H9 (cell line): ENCODE measurements at regions not wholly inside any gene's neighbourhood (a gene's known extent, or its start where the extent isn't known, plus 50 kb on each side); places are given as distances from the start of the nearest gene placed in this dataset.

Source experiments
- DNase-seq: peaks from one replicate; pipeline ENCODE4 v3.0.0-alpha.2; 2017
- H2AFZ ChIP-seq: one replicate; pipeline ENCODE4 v1.6.1; 2013; ENCODE audit warnings: mild to moderate bottlenecking, low read length, control low read depth, moderate library complexity
- H2AK5ac ChIP-seq: 2 replicates; pipeline ENCODE4 v1.6.1; 2013; ENCODE audit warnings: low read length, control low read depth, mixed read lengths; ENCODE audit not compliant: insufficient read length
- H2BK120ac ChIP-seq: one replicate; pipeline ENCODE4 v1.6.1; 2013; ENCODE audit warnings: low read depth, mild to moderate bottlenecking, low read length, control low read depth, inconsistent platforms; ENCODE audit not compliant: poor library complexity, severe bottlenecking
- H2BK12ac ChIP-seq: 2 replicates; pipeline ENCODE4 v1.6.1; 2013; ENCODE audit warnings: low read length, control low read depth, mixed read lengths, low read depth; ENCODE audit not compliant: insufficient read length
- H2BK15ac ChIP-seq: 2 replicates; pipeline ENCODE4 v1.6.1; 2013; ENCODE audit warnings: low read depth, low read length, control low read depth
- H2BK20ac ChIP-seq: one replicate; pipeline ENCODE4 v1.6.1; 2013; ENCODE audit warnings: low read depth, mild to moderate bottlenecking, low read length, control low read depth, inconsistent platforms; ENCODE audit not compliant: poor library complexity, severe bottlenecking
- H2BK5ac ChIP-seq: 2 replicates; pipeline ENCODE4 v1.6.1; 2013; ENCODE audit warnings: low read length, control low read depth, mixed read lengths; ENCODE audit not compliant: insufficient read length
- H3K14ac ChIP-seq: 2 replicates; pipeline ENCODE4 v1.6.1; 2013; ENCODE audit warnings: low read length, control low read depth; ENCODE audit not compliant: insufficient read depth
- H3K18ac ChIP-seq: 2 replicates; pipeline ENCODE4 v1.6.1; 2013; ENCODE audit warnings: low read depth, mild to moderate bottlenecking, mixed read lengths, low read length, control low read depth; ENCODE audit not compliant: insufficient read length
- H3K23ac ChIP-seq: 2 replicates; pipeline ENCODE4 v1.6.1; 2013; ENCODE audit warnings: low read length, control low read depth, mixed read lengths, low read depth; ENCODE audit not compliant: insufficient read length
- H3K23me2 ChIP-seq: 2 replicates; pipeline ENCODE4 v1.6.1; 2013; ENCODE audit warnings: low read depth, mild to moderate bottlenecking, mixed read lengths, low read length, control low read depth; ENCODE audit not compliant: insufficient read length, poor library complexity, severe bottlenecking
- H3K27ac ChIP-seq: 2 replicates; pipeline ENCODE4 v1.5.1; 2013; ENCODE audit warnings: low read length, control low read depth, mixed read lengths, low read depth; ENCODE audit not compliant: insufficient read length
- H3K27me3 ChIP-seq: 2 replicates; pipeline ENCODE4 v1.6.1; 2013; ENCODE audit warnings: low read length, control low read depth, inconsistent platforms; ENCODE audit not compliant: insufficient read depth
- H3K4ac ChIP-seq: 2 replicates; pipeline ENCODE4 v1.6.1; 2013; ENCODE audit warnings: low read depth, mild to moderate bottlenecking, control low read depth, inconsistent platforms, low read length, moderate library complexity
- H3K4me1 ChIP-seq: 2 replicates; pipeline ENCODE4 v1.6.1; 2013; ENCODE audit warnings: low read length, control low read depth, inconsistent platforms; ENCODE audit not compliant: insufficient read depth
- H3K4me2 ChIP-seq: 2 replicates; pipeline ENCODE4 v1.6.1; 2013; ENCODE audit warnings: low read length, control low read depth, mixed read lengths; ENCODE audit not compliant: insufficient read length, insufficient read depth
- H3K56ac ChIP-seq: 2 replicates; pipeline ENCODE4 v1.6.1; 2013; ENCODE audit warnings: low read depth, mild to moderate bottlenecking, mixed read lengths, low read length, control low read depth; ENCODE audit not compliant: insufficient read length
- H3K79me1 ChIP-seq: 2 replicates; pipeline ENCODE4 v1.6.1; 2013; ENCODE audit warnings: low read depth, mild to moderate bottlenecking, moderate library complexity, low read length, control low read depth, inconsistent platforms; ENCODE audit not compliant: insufficient read depth, poor library complexity, severe bottlenecking
- H3K79me2 ChIP-seq: 2 replicates; pipeline ENCODE4 v1.6.1; 2013; ENCODE audit warnings: low read length, control low read depth, inconsistent platforms; ENCODE audit not compliant: insufficient read depth
- H3K9ac ChIP-seq: 2 replicates; pipeline ENCODE4 v1.6.1; 2013; ENCODE audit warnings: low read length, control low read depth, mixed read lengths; ENCODE audit not compliant: insufficient read length; ENCODE audit errors: extremely low read depth
- H3K9me3 ChIP-seq: one replicate; pipeline ENCODE4 v1.6.1; 2013; ENCODE audit warnings: low read depth, low read length, inconsistent platforms; ENCODE audit not compliant: control insufficient read depth
- H3T11ph ChIP-seq: one replicate; pipeline ENCODE4 v1.6.1; 2013; ENCODE audit warnings: mild to moderate bottlenecking, low read length, control low read depth, inconsistent platforms
- H4K20me1 ChIP-seq: one replicate; pipeline ENCODE4 v1.6.1; 2013; ENCODE audit not compliant: control insufficient read depth, insufficient read length, insufficient read depth
- H4K5ac ChIP-seq: 2 replicates; pipeline ENCODE4 v1.6.1; 2013; ENCODE audit warnings: low read depth, mild to moderate bottlenecking, mixed read lengths, low read length, control low read depth; ENCODE audit not compliant: insufficient read length
- H4K8ac ChIP-seq: replicated peaks from 2 replicates; pipeline ENCODE4 v1.6.1; 2013; ENCODE audit warnings: low read length, control low read depth, mixed read lengths, low read depth; ENCODE audit not compliant: insufficient read length
- H4K91ac ChIP-seq: 2 replicates; pipeline ENCODE4 v1.6.1; 2013; ENCODE audit warnings: low read depth, mild to moderate bottlenecking, moderate library complexity, mixed read lengths, low read length, control low read depth; ENCODE audit not compliant: insufficient read length
- H3K27ac Mint-ChIP-seq, 3 experiments: 2 replicates in 2 of 3; 3 replicates in 1 of 3; pipeline ENCODE4 v1.8.0; 2020 to 2021; ENCODE audit warnings: mixed read lengths in 3 of 3, mild to moderate bottlenecking in 1 of 3, moderate library complexity in 1 of 3
- H3K27me3 Mint-ChIP-seq: 2 replicates; pipeline ENCODE4 v1.8.0; 2021; ENCODE audit warnings: low read depth, mild to moderate bottlenecking, moderate library complexity, mixed read lengths
- H3K36me3 Mint-ChIP-seq, 3 experiments: 2 replicates in 2 of 3; 3 replicates in 1 of 3; pipeline ENCODE4 v1.8.0; 2020 to 2021; ENCODE audit warnings: low read depth in 3 of 3, mixed read lengths in 3 of 3; ENCODE audit not compliant: insufficient read depth in 1 of 3
- H3K4me1 Mint-ChIP-seq, 2 experiments: 2 replicates each; pipeline ENCODE4 v1.8.0; 2020; ENCODE audit warnings: mixed read lengths in 2 of 2
- H3K4me3 Mint-ChIP-seq, 2 experiments: 2 replicates in 1 of 2; 3 replicates in 1 of 2; pipeline ENCODE4 v1.8.0; 2020 to 2021; ENCODE audit warnings: mild to moderate bottlenecking in 2 of 2, mixed read lengths in 2 of 2, moderate library complexity in 1 of 2
- H3K9me3 Mint-ChIP-seq, 2 experiments: 2 replicates in 1 of 2; 3 replicates in 1 of 2; pipeline ENCODE4 v1.8.0; 2020; ENCODE audit warnings: mild to moderate bottlenecking in 2 of 2, mixed read lengths in 2 of 2, moderate library complexity in 1 of 2
- WGBS: extraction: QIAGEN DNeasy Blood & Tissue Kit; methylation state at CpG from one replicate; pipeline ENCODE4 v1.1.7; 2013; ENCODE audit warnings: missing lambda C conversion rate, low lambda C conversion rate, mixed read lengths; ENCODE audit not compliant: insufficient read length; ENCODE audit errors: extremely low coverage; 5-methylcytosine and 5-hydroxymethylcytosine counted together
- TF ChIP-seq, protein P1 (sequence below): fragments of 200-600 bp; sonication (generic); conservative IDR thresholded peaks from 3 replicates; pipeline ENCODE4 v1.8.0; 2021; ENCODE audit warnings: antibody characterized with exemption, mild to moderate bottlenecking

- no peak overlapping the region for H2BK20ac ChIP-seq
- H3K9me3 Mint-ChIP-seq, result peaks cover 68 to 72% of the 10 kb centered on the region in 2 experiments
- H3K9me3 ChIP-seq, result no peaks in the 10 kb centered on the region
- no peak overlapping the region for H3K23ac ChIP-seq
- peaks cover 11% of the 10 kb centered on the region for H3K27me3 Mint-ChIP-seq
- no CpG with 5 or more reads among the region's 17 CpGs for WGBS
- no peak overlapping the region for H3K4ac ChIP-seq
- no peak overlapping the region; the same call in 1 of the 2 replicates for H2BK15ac ChIP-seq
- H2AFZ ChIP-seq, result no peak overlapping the region
- H2AK5ac ChIP-seq, result no peak overlapping the region
- H3K4me1 Mint-ChIP-seq, result peaks cover 13 to 29% of the 10 kb centered on the region in 2 experiments
- TF ChIP-seq, protein P1, sequence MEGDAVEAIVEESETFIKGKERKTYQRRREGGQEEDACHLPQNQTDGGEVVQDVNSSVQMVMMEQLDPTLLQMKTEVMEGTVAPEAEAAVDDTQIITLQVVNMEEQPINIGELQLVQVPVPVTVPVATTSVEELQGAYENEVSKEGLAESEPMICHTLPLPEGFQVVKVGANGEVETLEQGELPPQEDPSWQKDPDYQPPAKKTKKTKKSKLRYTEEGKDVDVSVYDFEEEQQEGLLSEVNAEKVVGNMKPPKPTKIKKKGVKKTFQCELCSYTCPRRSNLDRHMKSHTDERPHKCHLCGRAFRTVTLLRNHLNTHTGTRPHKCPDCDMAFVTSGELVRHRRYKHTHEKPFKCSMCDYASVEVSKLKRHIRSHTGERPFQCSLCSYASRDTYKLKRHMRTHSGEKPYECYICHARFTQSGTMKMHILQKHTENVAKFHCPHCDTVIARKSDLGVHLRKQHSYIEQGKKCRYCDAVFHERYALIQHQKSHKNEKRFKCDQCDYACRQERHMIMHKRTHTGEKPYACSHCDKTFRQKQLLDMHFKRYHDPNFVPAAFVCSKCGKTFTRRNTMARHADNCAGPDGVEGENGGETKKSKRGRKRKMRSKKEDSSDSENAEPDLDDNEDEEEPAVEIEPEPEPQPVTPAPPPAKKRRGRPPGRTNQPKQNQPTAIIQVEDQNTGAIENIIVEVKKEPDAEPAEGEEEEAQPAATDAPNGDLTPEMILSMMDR, result no peak
- DNase-seq, result peak; percentile 83
- H3K23me2 ChIP-seq, result no peaks in the 10 kb centered on the region
- peak overlapping the region; percentile 81 for H3K14ac ChIP-seq
- H3K27ac Mint-ChIP-seq, result no peak overlapping the region
- no peaks in the 10 kb centered on the region for H3K79me1 ChIP-seq
- H3K9ac ChIP-seq, result no peak overlapping the region
- H3K79me2 ChIP-seq, result no peaks in the 10 kb centered on the region
- H3T11ph ChIP-seq, result no peak overlapping the region
- no peak overlapping the region for H4K91ac ChIP-seq
- H4K20me1 ChIP-seq, result no peaks in the 10 kb centered on the region
- no peak overlapping the region for H2BK5ac ChIP-seq
- H3K27me3 ChIP-seq, result no peaks in the 10 kb centered on the region
- peak overlapping the region; percentile 89 for H2BK12ac ChIP-seq
- H4K5ac ChIP-seq, result no peak overlapping the region
- H3K4me1 ChIP-seq, result peaks cover 6% of the 10 kb centered on the region; the same call in 1 of the 2 replicates
- no peak overlapping the region for H3K56ac ChIP-seq
- H3K18ac ChIP-seq, result peak overlapping the region; percentile 34
- no peak overlapping the region for H4K8ac ChIP-seq
- H3K4me2 ChIP-seq, result no peak overlapping the region
- no peak overlapping the region for H2BK120ac ChIP-seq
- peaks cover 0 to 10% (median 0%) of the 10 kb centered on the region in 3 experiments; a peak in 4 of 7 replicates for H3K36me3 Mint-ChIP-seq
- no peak overlapping the region for H3K4me3 Mint-ChIP-seq
- no peak overlapping the region for H3K27ac ChIP-seq
Observed at GRCh38 chrX:68989865-68990606, 161.2 kb downstream of the EFNB1 start.
